Fibroblast of lung (primary cell): ENCODE measurements at regions not wholly inside any gene's neighbourhood (a gene's known extent, or its start where the extent isn't known, plus 50 kb on each side); places are given as distances from the start of the nearest gene placed in this dataset.

Experiments
- DNase-seq, 2 donors: peaks; one replicate each; pipeline versions ENCODE4 v3.0.0 to v3.0.0-alpha.2; 2010; ENCODE audit warnings: low read depth in 2 of 2
- H2AFZ ChIP-seq: 2 replicates; pipeline ENCODE4 v1.5.1; 2012; ENCODE audit warnings: low read length, control low read depth, inconsistent platforms
- H3K27ac ChIP-seq: 2 replicates; pipeline ENCODE4 v1.5.1; 2011; ENCODE audit warnings: low read length, control low read depth; ENCODE audit not compliant: insufficient read depth
- H3K27me3 ChIP-seq: 2 replicates; pipeline ENCODE4 v1.5.1; 2011; ENCODE audit warnings: mild to moderate bottlenecking, low read length; ENCODE audit not compliant: control insufficient read depth, insufficient read depth
- H3K36me3 ChIP-seq: 2 replicates; pipeline ENCODE4 v1.5.1; 2011; ENCODE audit warnings: low read length; ENCODE audit not compliant: control insufficient read depth, insufficient read depth
- H3K4me1 ChIP-seq: 2 replicates; pipeline ENCODE4 v1.5.1; 2011; ENCODE audit warnings: low read length; ENCODE audit not compliant: control insufficient read depth, insufficient read depth; ENCODE audit errors: extremely low read depth
- H3K4me2 ChIP-seq: 2 replicates; pipeline ENCODE4 v1.5.1; 2011; ENCODE audit warnings: low read length, control low read depth; ENCODE audit not compliant: insufficient read depth; ENCODE audit errors: extremely low read depth
- H3K4me3 ChIP-seq, 4 experiments: fragments of 200-600 bp in 1 of 4; sonication (generic) in 1 of 4; replicated peaks in 1 of 4; 2 replicates each; pipeline ENCODE4 v1.5.1; 2011 to 2016; ENCODE audit warnings: low read length in 4 of 4, low read depth in 3 of 4, mild to moderate bottlenecking in 3 of 4, control low read depth in 2 of 4, inconsistent platforms in 1 of 4, mixed read lengths in 1 of 4; ENCODE audit not compliant: insufficient read depth in 1 of 4; ENCODE audit errors: control extremely low read depth in 1 of 4
- H3K79me2 ChIP-seq: 2 replicates; pipeline ENCODE4 v1.5.1; 2012; ENCODE audit warnings: mild to moderate bottlenecking, low read length, inconsistent platforms; ENCODE audit not compliant: control insufficient read depth, insufficient read depth
- H3K9ac ChIP-seq: 2 replicates; pipeline ENCODE4 v1.5.1; 2011; ENCODE audit warnings: mild to moderate bottlenecking, low read length, control low read depth; ENCODE audit not compliant: insufficient read depth
- H3K9me3 ChIP-seq: 2 replicates; pipeline ENCODE4 v1.5.1; 2012; ENCODE audit warnings: low read depth, low read length; ENCODE audit not compliant: control insufficient read depth, insufficient read depth
- H4K20me1 ChIP-seq: 2 replicates; pipeline ENCODE4 v1.5.1; 2011; ENCODE audit warnings: low read length; ENCODE audit not compliant: control insufficient read depth, insufficient read depth; ENCODE audit errors: extremely low read depth
- CTCF ChIP-seq, 2 donors: IDR thresholded peaks in 1 of 2; conservative IDR thresholded peaks in 1 of 2; 1 replicate in 1 of 2; 2 replicates in 1 of 2; pipeline ENCODE4 v1.5.1; 2011 to 2012; ENCODE audit warnings: low read length in 2 of 2, control low read depth in 1 of 2, inconsistent platforms in 1 of 2, low read depth in 1 of 2, mild to moderate bottlenecking in 1 of 2
- EZH2 ChIP-seq: IDR thresholded peaks from 2 replicates; pipeline ENCODE4 v1.5.1; 2012; ENCODE audit warnings: low read length, control low read depth, mild to moderate bottlenecking; ENCODE audit errors: missing control alignments

- TF ChIP-seq CTCF (conservative IDR thresholded peaks at IDR 0.05 in 1 of 2, IDR thresholded peaks at IDR 0.05 in 1 of 2; ENCODE audit: low read depth in 1 of 2, low read length in 2 of 2) (no peak), EZH2 (no peak)
- Histone ChIP-seq H2AFZ (no peak overlapping the region), H3K79me2 (no peaks in the 10 kb centered on the region), H3K27ac (no peak overlapping the region), H3K4me3 (no peak overlapping the region), H3K9me3 (no peaks in the 10 kb centered on the region), H3K9ac (no peak overlapping the region), H3K4me2 (no peak overlapping the region), H3K36me3 (no peaks in the 10 kb centered on the region), H3K27me3 (no peaks in the 10 kb centered on the region), H3K4me1 (no peaks in the 10 kb centered on the region), H4K20me1 (no peaks in the 10 kb centered on the region)
- DNase-seq: no peak
These were observed 54.4 kb upstream of the C1orf174 start for GRCh38 chr1:3954170-3955169.

- TF ChIP-seq EZH2 (no peak), CTCF (conservative IDR thresholded peaks at IDR 0.05 in 1 of 2, IDR thresholded peaks at IDR 0.05 in 1 of 2; ENCODE audit: low read depth in 1 of 2, low read length in 2 of 2) (no peak)
- H3K27ac ChIP-seq: no peak overlapping the region
- no peaks in the 10 kb centered on the region for H4K20me1 ChIP-seq
- no peaks in the 10 kb centered on the region for H3K79me2 ChIP-seq
- no peak overlapping the region for H3K4me3 ChIP-seq
- no peak overlapping the region for H2AFZ ChIP-seq
- H3K9me3 ChIP-seq: no peaks in the 10 kb centered on the region
- no peak overlapping the region for H3K4me2 ChIP-seq
- no peaks in the 10 kb centered on the region for H3K27me3 ChIP-seq
- no peaks in the 10 kb centered on the region for H3K36me3 ChIP-seq
- no peaks in the 10 kb centered on the region for H3K4me1 ChIP-seq
- no peak for DNase-seq
- H3K9ac ChIP-seq: no peak overlapping the region
These were observed 55.2 kb upstream of the C1orf174 start for GRCh38 chr1:3955196-3955772.

GRCh38 chr1:3956527-3957170 is 56.6 kb upstream of the C1orf174 start:
- no peaks in the 10 kb centered on the region for H3K4me1 ChIP-seq
- H3K27ac ChIP-seq: no peak overlapping the region
- no peaks in the 10 kb centered on the region for H3K27me3 ChIP-seq
- no peak overlapping the region for H2AFZ ChIP-seq
- DNase-seq: no peak
- no peak overlapping the region for H3K9ac ChIP-seq
- no peaks in the 10 kb centered on the region for H4K20me1 ChIP-seq
- no peaks in the 10 kb centered on the region for H3K79me2 ChIP-seq
- no peaks in the 10 kb centered on the region for H3K9me3 ChIP-seq
- TF ChIP-seq EZH2: no peak
- no peak for TF ChIP-seq CTCF (conservative IDR thresholded peaks at IDR 0.05 in 1 of 2, IDR thresholded peaks at IDR 0.05 in 1 of 2; ENCODE audit: low read depth in 1 of 2, low read length in 2 of 2)
- H3K4me2 ChIP-seq: no peak overlapping the region
- no peaks in the 10 kb centered on the region for H3K36me3 ChIP-seq
- H3K4me3 ChIP-seq: no peak overlapping the region
